ENCODE measurements at regions not wholly inside any gene's neighbourhood (a gene's known extent, or its start where the extent isn't known, plus 50 kb on each side); places are given as distances from the start of the nearest gene placed in this dataset.

DNA sequence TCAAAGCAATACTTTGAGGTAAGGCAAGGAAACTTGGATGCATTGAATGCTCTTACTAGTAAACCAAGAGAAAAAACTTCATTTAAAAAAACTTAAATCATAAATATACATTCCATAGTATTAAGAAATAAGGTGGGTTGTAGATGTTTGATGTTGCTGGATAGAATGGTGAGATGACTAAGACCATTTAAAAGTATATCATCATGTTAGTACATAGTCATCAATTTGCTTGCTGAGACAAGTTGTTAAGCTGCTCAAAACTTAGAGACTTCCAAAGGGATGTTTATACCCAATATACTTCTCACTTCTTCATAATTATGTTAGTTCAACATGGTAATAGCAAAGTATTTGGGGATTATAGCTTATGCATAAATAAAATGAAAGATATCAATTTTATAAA, 675.5 kb upstream of the MGAT4C start:
- TF ChIP-seq, protein P1, sequence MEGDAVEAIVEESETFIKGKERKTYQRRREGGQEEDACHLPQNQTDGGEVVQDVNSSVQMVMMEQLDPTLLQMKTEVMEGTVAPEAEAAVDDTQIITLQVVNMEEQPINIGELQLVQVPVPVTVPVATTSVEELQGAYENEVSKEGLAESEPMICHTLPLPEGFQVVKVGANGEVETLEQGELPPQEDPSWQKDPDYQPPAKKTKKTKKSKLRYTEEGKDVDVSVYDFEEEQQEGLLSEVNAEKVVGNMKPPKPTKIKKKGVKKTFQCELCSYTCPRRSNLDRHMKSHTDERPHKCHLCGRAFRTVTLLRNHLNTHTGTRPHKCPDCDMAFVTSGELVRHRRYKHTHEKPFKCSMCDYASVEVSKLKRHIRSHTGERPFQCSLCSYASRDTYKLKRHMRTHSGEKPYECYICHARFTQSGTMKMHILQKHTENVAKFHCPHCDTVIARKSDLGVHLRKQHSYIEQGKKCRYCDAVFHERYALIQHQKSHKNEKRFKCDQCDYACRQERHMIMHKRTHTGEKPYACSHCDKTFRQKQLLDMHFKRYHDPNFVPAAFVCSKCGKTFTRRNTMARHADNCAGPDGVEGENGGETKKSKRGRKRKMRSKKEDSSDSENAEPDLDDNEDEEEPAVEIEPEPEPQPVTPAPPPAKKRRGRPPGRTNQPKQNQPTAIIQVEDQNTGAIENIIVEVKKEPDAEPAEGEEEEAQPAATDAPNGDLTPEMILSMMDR (IDR thresholded peaks at IDR 0.05) = no peak
- DNase-seq = no peak
- H3K4me3 Mint-ChIP-seq = no peak overlapping the region
- H3K27me3 Mint-ChIP-seq = no peaks in the 10 kb centered on the region
- no peak overlapping the region for H3K27ac Mint-ChIP-seq
- H3K9me3 Mint-ChIP-seq = no peaks in the 10 kb centered on the region
- ATAC-seq (ENCODE audit: low read depth) = no peak
- ChIA-PET POLR2A (no interaction called here), CTCF (no interaction called here)
- intact Hi-C loops (cut with micrococcal nuclease) = no loop called here
- H3K36me3 Mint-ChIP-seq (ENCODE audit: low read depth) = no peaks in the 10 kb centered on the region
- no peaks in the 10 kb centered on the region for H3K4me1 Mint-ChIP-seq

DNA sequence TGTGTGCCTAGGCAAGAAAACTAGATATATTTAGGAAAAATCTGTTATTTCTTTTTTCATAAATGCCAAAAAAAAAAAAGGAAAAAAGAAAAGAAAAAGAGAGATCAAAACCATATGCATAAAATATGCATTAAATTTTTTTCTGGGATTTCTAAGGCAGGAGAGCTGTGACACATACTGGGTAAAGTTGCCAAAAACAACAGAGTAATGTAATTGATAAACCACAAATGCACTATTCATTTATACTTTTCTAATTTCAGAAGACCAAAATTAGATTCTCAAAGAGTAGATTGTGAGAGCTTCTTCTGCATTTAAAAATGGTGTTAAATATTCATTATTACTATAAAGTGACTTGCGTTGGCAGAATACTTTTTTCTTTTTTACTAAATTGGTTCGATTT, 673.8 kb upstream of the MGAT4C start:
- Mint-ChIP-seq H3K4me1 (no peaks in the 10 kb centered on the region), H3K36me3 (ENCODE audit: low read depth) (no peaks in the 10 kb centered on the region), H3K27me3 (no peaks in the 10 kb centered on the region), H3K27ac (no peak overlapping the region), H3K9me3 (no peaks in the 10 kb centered on the region), H3K4me3 (no peak overlapping the region)
- ChIA-PET CTCF (no interaction called here), POLR2A (no interaction called here)
- DNase-seq (no peak), ATAC-seq (ENCODE audit: low read depth) (no peak)
- intact Hi-C loops (cut with micrococcal nuclease) = no loop called here
- TF ChIP-seq, protein P1 (IDR thresholded peaks at IDR 0.05) = no peak

DNA sequence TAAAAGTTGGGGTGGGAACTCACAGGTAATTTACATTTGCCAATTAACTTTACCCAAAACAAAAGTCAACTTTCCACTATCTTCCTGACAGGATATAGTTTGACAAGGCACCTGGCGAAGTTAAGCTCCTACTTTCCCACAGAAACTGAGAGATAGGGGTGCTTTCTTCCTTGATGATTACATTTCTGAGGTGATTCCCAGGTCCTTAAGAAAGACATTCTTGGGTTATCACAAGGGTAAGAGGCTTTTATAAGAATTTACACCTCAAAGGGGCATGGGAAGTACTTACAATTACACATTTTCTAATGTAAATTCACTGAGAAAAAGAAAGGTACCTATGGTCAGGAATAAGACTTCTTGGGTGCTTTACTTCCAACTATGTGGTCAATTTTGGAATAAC, 660.9 kb upstream of the MGAT4C start:
- intact Hi-C loops (cut with micrococcal nuclease) = no loop called here
- H3K4me3 Mint-ChIP-seq = no peak overlapping the region
- DNase-seq (no peak), ATAC-seq (ENCODE audit: low read depth) (no peak)
- H3K9me3 Mint-ChIP-seq = peaks cover 2% of the 10 kb centered on the region
- CTCF ChIA-PET = no interaction called here
- H3K36me3 Mint-ChIP-seq (ENCODE audit: low read depth) = no peaks in the 10 kb centered on the region
- no peak overlapping the region for H3K27ac Mint-ChIP-seq
- POLR2A ChIA-PET = no interaction called here
- no peaks in the 10 kb centered on the region for H3K4me1 Mint-ChIP-seq
- H3K27me3 Mint-ChIP-seq = no peaks in the 10 kb centered on the region
- TF ChIP-seq, protein P1 (IDR thresholded peaks at IDR 0.05) = no peak

DNA sequence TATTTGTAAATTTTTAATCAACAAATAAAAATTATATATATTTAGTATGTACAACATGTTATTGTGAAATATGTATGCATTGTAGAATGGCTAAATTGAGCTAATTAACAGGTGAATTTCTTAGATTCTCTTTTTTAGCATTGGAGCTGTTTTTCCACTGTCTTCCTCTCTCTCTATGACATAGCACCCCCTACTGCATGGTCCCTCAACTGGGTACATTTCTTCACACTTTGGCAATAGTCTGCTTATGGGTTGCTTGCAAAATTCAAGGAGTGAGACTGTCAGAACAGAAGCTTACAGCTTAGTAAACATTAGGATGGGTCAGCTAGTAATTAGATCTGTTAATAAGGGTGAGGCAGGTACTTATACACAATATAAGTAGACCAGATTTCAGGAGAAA, 658.5 kb upstream of the MGAT4C start:
- H3K27ac Mint-ChIP-seq = no peak overlapping the region
- H3K36me3 Mint-ChIP-seq (ENCODE audit: low read depth) = no peaks in the 10 kb centered on the region
- H3K4me1 Mint-ChIP-seq = no peaks in the 10 kb centered on the region
- no peak overlapping the region for H3K4me3 Mint-ChIP-seq
- intact Hi-C loops (cut with micrococcal nuclease) = no loop called here
- ChIA-PET POLR2A (no interaction called here), CTCF (no interaction called here)
- H3K27me3 Mint-ChIP-seq = no peaks in the 10 kb centered on the region
- ATAC-seq (ENCODE audit: low read depth) (no peak), DNase-seq (no peak)
- TF ChIP-seq, protein P1 (IDR thresholded peaks at IDR 0.05) = no peak
- H3K9me3 Mint-ChIP-seq = peaks cover 4% of the 10 kb centered on the region

DNA sequence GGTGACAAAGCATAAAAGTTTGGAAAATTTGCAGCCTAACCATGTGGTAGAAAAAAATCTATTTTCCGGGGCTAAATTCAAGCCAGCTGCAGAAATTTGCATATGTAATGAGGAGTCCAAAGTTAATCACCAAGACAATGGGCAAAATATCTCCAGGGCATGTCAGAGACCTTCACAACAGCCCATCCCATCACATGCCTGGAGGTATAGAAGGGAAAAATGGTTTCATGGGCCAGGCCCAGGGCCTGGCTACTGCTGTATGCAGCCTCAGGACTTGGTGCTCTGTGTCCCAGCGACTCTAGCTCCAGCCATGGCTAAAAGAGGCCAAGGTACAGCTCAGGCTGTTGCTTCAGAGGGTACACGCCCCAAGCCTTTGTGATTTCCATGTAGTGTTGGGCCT, 655.8 kb upstream of the MGAT4C start:
- TF ChIP-seq, protein P1 (IDR thresholded peaks at IDR 0.05) = no peak
- H3K27ac Mint-ChIP-seq = no peak overlapping the region
- no peak overlapping the region for H3K4me3 Mint-ChIP-seq
- peaks cover 4% of the 10 kb centered on the region for H3K9me3 Mint-ChIP-seq
- H3K4me1 Mint-ChIP-seq = no peaks in the 10 kb centered on the region
- no peaks in the 10 kb centered on the region for H3K27me3 Mint-ChIP-seq
- no peak for DNase-seq
- H3K36me3 Mint-ChIP-seq (ENCODE audit: low read depth) = no peaks in the 10 kb centered on the region
- intact Hi-C loops (cut with micrococcal nuclease) = no loop called here
- ATAC-seq (ENCODE audit: low read depth) = no peak
- POLR2A ChIA-PET = no interaction called here
- CTCF ChIA-PET = no interaction called here
